Heart left ventricle (tissue), 13 donors: ENCODE measurements at regions not wholly inside any gene's neighbourhood (a gene's known extent, or its start where the extent isn't known, plus 50 kb on each side); places are given as distances from the start of the nearest gene placed in this dataset.

Experiments
- CTCF ChIP-seq, 12 donors: fragments of 200-600 bp; sonication (generic) in 4 of 12; IDR thresholded peaks; one replicate each; pipeline versions ENCODE4 v1.5.0 to v1.8.0; 2018 to 2022; ENCODE audit warnings: antibody characterized with exemption in 12 of 12, mild to moderate bottlenecking in 5 of 12
- POLR2A ChIP-seq, 2 donors: fragments of 450-650 bp; IDR thresholded peaks; one replicate each; pipeline ENCODE4 v1.6.1; 2017; ENCODE audit warnings: antibody characterized with exemption in 2 of 2, mild to moderate bottlenecking in 2 of 2, moderate library complexity in 2 of 2
- donor health status: ischemic (EF 13 %, LVEDD 7.1; RV severe dilation, severe dysfunction).
- donor health status: DM: no; HTN: yes; CAD: no.
- donor health status: DM: no; HTN: no; CAD: no.
- donor health status: ischemic (EF 25% LVEDD 6.9; RV normal size, moderate dysfunction).
- donor health status: ischemic (EF 25% LVEDD 5.7; RV mildly dilated, moderate dysfunction).
- donor health status: ischemic (EF 35%, LVEDD 5.7; RV mildly dilated, moderate dysfunction).
- donor health status: nonischemic (EF 11% LVEDD 7.7; RV severe dilation, severe dysfunction).
- donor health status: DM: yes; HTN: yes; CAD: no.
- donor health status: PGD.
- donor health status: ischemic (EF 29% LVEDD 5.4; RV normal size, mild dysfunction).
- donor health status: nonischemic (EF 23%, LVEDD 6.1; RV moderate dilation, normal function).

GRCh38 chr9:26520141-26520540, 372.5 kb downstream of the CAAP1 start:
- no peak for TF ChIP-seq CTCF (IDR thresholded peaks at IDR 0.05)
- TF ChIP-seq POLR2A (IDR thresholded peaks at IDR 0.05): no peak
